ENCODE measurements at regions not wholly inside any gene's neighbourhood (a gene's known extent, or its start where the extent isn't known, plus 50 kb on each side); places are given as distances from the start of the nearest gene placed in this dataset.

GRCh38 chr4:17030543-17030942 is 132.1 kb upstream of the LDB2 start:
- Histone ChIP-seq H3K9me3 (no peaks in the 10 kb centered on the region), H3K4me1 (no peaks in the 10 kb centered on the region), H3K27me3 (ENCODE audit: insufficient read depth in 3 of 3, low read length in 2 of 3) (no peaks in the 10 kb centered on the region), H3K36me3 (ENCODE audit: insufficient read depth in 1 of 2, low read depth in 1 of 2) (no peaks in the 10 kb centered on the region), H3K4me3 (no peak overlapping the region), H3K27ac (no peak overlapping the region)
- ATAC-seq (no peak), DNase-seq (no peak)
- no peak for TF ChIP-seq CTCF (IDR thresholded peaks at IDR 0.05)
- intact Hi-C loops (cut with DNase I), result no loop called here
- 80 to 82% (median 81%) methylated on average over 1 of the region's 1 CpG for WGBS, 3 donors

GRCh38 chr4:17029964-17030363 is 131.5 kb upstream of the LDB2 start:
- intact Hi-C loops (cut with DNase I), result no loop called here
- H3K27ac ChIP-seq, result no peak overlapping the region
- ATAC-seq, result no peak

GRCh38 chr4:17029432-17029831 is 131.0 kb upstream of the LDB2 start:
- H3K9me3 ChIP-seq, result no peaks in the 10 kb centered on the region
- no peak overlapping the region for H3K4me3 ChIP-seq
- H3K36me3 ChIP-seq (ENCODE audit: insufficient read depth in 1 of 2, low read depth in 1 of 2), result no peaks in the 10 kb centered on the region
- TF ChIP-seq CTCF (IDR thresholded peaks at IDR 0.05), result no peak
- no peaks in the 10 kb centered on the region for H3K27me3 ChIP-seq (ENCODE audit: insufficient read depth in 3 of 3, low read length in 2 of 3)
- H3K4me1 ChIP-seq, result no peaks in the 10 kb centered on the region
- intact Hi-C loops (cut with DNase I), result no loop called here
- no peak for DNase-seq
- H3K27ac ChIP-seq, result no peak overlapping the region
- WGBS, 3 donors, result 73 to 82% (median 81%) methylated on average over 7 of the region's 7 CpGs
- ATAC-seq, result no peak

More at GRCh38 chr4:17029964-17030363, 131.5 kb upstream of the LDB2 start:
- Histone ChIP-seq H3K36me3 (ENCODE audit: insufficient read depth in 1 of 2, low read depth in 1 of 2) (no peaks in the 10 kb centered on the region), H3K4me3 (no peak overlapping the region), H3K9me3 (no peaks in the 10 kb centered on the region), H3K4me1 (no peaks in the 10 kb centered on the region), H3K27me3 (ENCODE audit: insufficient read depth in 3 of 3, low read length in 2 of 3) (no peaks in the 10 kb centered on the region)
- WGBS, 3 donors, result 58 to 72% (median 69%) methylated on average over 2 of the region's 2 CpGs
- DNase-seq, result no peak
- no peak for TF ChIP-seq CTCF (IDR thresholded peaks at IDR 0.05)

DNA sequence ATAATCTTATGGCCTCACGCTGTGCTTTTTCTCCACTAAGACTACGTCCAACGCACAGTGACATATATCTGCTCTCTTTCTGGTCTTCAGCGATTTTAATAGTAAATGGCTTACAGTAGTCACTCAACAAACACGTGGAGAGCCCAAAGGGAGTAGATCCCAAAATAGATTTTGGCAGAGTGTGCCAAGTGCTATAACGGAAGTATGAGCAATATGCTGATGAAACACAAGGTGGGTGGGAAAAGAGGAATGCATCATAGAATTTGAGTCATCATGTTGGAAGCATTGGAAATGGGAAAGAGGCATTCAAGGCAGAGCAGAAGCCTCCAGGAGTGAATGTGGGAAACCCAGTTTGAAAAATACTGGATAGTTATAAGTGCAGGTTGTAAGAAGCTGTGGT is 129.1 kb upstream of the LDB2 start:
- no peak overlapping the region for H3K4me3 ChIP-seq
- peak in 1 of 4 donors; percentile 35 for ATAC-seq
- H3K27ac ChIP-seq, result no peak overlapping the region
- no peak for TF ChIP-seq CTCF (IDR thresholded peaks at IDR 0.05)
- WGBS, 3 donors, result 62 to 66% (median 64%) methylated on average over 6 of the region's 6 CpGs
- H3K9me3 ChIP-seq, result no peaks in the 10 kb centered on the region
- no peaks in the 10 kb centered on the region for H3K27me3 ChIP-seq (ENCODE audit: insufficient read depth in 3 of 3, low read length in 2 of 3)
- H3K36me3 ChIP-seq (ENCODE audit: insufficient read depth in 1 of 2, low read depth in 1 of 2), result no peaks in the 10 kb centered on the region
- intact Hi-C loops (cut with DNase I), result no loop called here
- DNase-seq, result no peak
- no peaks in the 10 kb centered on the region for H3K4me1 ChIP-seq

DNA sequence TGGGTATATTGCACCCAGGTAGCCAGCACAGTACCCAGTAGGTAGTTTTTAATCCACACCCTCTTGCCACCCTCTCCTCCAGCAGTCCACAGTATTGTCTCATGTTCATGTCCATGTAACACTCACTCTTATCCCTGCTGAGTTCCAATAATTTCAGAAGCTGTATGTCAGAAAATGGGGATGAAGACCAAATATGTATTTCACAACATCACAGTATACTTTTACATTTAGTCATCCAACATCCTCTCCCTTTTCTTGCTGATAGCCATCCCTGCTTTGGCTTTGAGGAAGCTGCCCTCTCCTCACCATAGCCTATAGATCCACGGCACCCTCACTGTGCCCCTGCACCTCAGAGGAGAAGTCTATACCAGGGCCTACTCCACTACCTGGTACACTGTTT is 126.0 kb upstream of the LDB2 start:
- Histone ChIP-seq H3K4me3 (no peak overlapping the region), H3K27me3 (ENCODE audit: insufficient read depth in 3 of 3, low read length in 2 of 3) (no peaks in the 10 kb centered on the region), H3K27ac (no peak overlapping the region), H3K36me3 (ENCODE audit: insufficient read depth in 1 of 2, low read depth in 1 of 2) (no peaks in the 10 kb centered on the region), H3K9me3 (no peaks in the 10 kb centered on the region), H3K4me1 (no peaks in the 10 kb centered on the region)
- ATAC-seq (no peak), DNase-seq (no peak)
- no peak for TF ChIP-seq CTCF (IDR thresholded peaks at IDR 0.05)
- 83 to 88% (median 86%) methylated on average over 1 of the region's 1 CpG for WGBS, 3 donors
- intact Hi-C loops (cut with DNase I), result no loop called here
